Left ventricle myocardium inferior (tissue), 1 donor: ENCODE measurements at regions not wholly inside any gene's neighbourhood (a gene's known extent, or its start where the extent isn't known, plus 50 kb on each side); places are given as distances from the start of the nearest gene placed in this dataset.

Experiments used
- DNase-seq: peaks from one replicate; pipeline ENCODE4 v3.0.0-alpha.2; 2020
- H3K27ac ChIP-seq: fragments of 200-600 bp; replicated peaks from 2 replicates; pipeline ENCODE4 v1.8.0; 2021
- H3K27me3 ChIP-seq: fragments of 200-600 bp; 2 replicates; pipeline ENCODE4 v1.8.0; 2021; ENCODE audit warnings: low read depth
- H3K36me3 ChIP-seq: fragments of 200-600 bp; 2 replicates; pipeline ENCODE4 v1.8.0; 2021
- H3K4me1 ChIP-seq: fragments of 200-600 bp; 2 replicates; pipeline ENCODE4 v1.8.0; 2021
- H3K4me3 ChIP-seq: fragments of 200-600 bp; 2 replicates; pipeline ENCODE4 v1.8.0; 2021; ENCODE audit warnings: mild to moderate bottlenecking, moderate library complexity
- H3K9me3 ChIP-seq: fragments of 200-600 bp; replicated peaks from 2 replicates; pipeline ENCODE4 v1.8.0; 2021
- CTCF ChIP-seq: fragments of 200-600 bp; IDR thresholded peaks from 2 replicates; pipeline ENCODE4 v1.8.0; 2021; ENCODE audit warnings: antibody characterized with exemption, mild to moderate bottlenecking, borderline replicate concordance
- intact Hi-C: fragments of 100-400 bp; cut with micrococcal nuclease; formaldehyde crosslinking; loops from one replicate; pipeline ENCODE4 v1.11.0; 2022
- donor health status: DM: no; HTN: yes; CAD: no; lungs with severe emphysema.

GRCh38 chr3:30984855-30985749 is 90.6 kb upstream of the GADL1 start:
- H3K27ac ChIP-seq, result no peak overlapping the region
- H3K4me1 ChIP-seq, result peaks cover 9% of the 10 kb centered on the region
- H3K27me3 ChIP-seq, result peaks cover 4% of the 10 kb centered on the region

GRCh38 chr3:30986551-30986950 is 92.1 kb upstream of the GADL1 start:
- Histone ChIP-seq H3K36me3 (no peaks in the 10 kb centered on the region), H3K4me1 (peaks cover 9% of the 10 kb centered on the region), H3K27me3 (peaks cover 4% of the 10 kb centered on the region), H3K9me3 (no peaks in the 10 kb centered on the region), H3K4me3 (no peak overlapping the region), H3K27ac (no peak overlapping the region)
- intact Hi-C loops, result no loop called here
- no peak for TF ChIP-seq CTCF
- DNase-seq, result no peak

More at GRCh38 chr3:30984855-30985749, 90.6 kb upstream of the GADL1 start:
- H3K4me3 ChIP-seq, result no peak overlapping the region
- H3K9me3 ChIP-seq, result no peaks in the 10 kb centered on the region
- no peak for DNase-seq
- H3K36me3 ChIP-seq, result no peaks in the 10 kb centered on the region
- intact Hi-C loops, result no loop called here
- TF ChIP-seq CTCF, result no peak

- H3K27me3 ChIP-seq, result peaks cover 11% of the 10 kb centered on the region
- H3K36me3 ChIP-seq, result no peaks in the 10 kb centered on the region
- H3K4me1 ChIP-seq, result peaks cover 9% of the 10 kb centered on the region
- no peak overlapping the region for H3K4me3 ChIP-seq
- intact Hi-C loops, result no loop called here
- H3K9me3 ChIP-seq, result peaks cover 4% of the 10 kb centered on the region
- no peak for DNase-seq
- no peak overlapping the region for H3K27ac ChIP-seq
- TF ChIP-seq CTCF, result no peak
Observed at GRCh38 chr3:30988769-30989168, 94.3 kb upstream of the GADL1 start.

GRCh38 chr3:30989276-30990030 is 95.0 kb upstream of the GADL1 start:
- Histone ChIP-seq H3K27ac (no peak overlapping the region), H3K36me3 (no peaks in the 10 kb centered on the region), H3K4me3 (no peak overlapping the region), H3K4me1 (peaks cover 8% of the 10 kb centered on the region), H3K9me3 (peaks cover 10% of the 10 kb centered on the region), H3K27me3 (peaks cover 11% of the 10 kb centered on the region)
- no peak for TF ChIP-seq CTCF
- no peak for DNase-seq
- intact Hi-C loops, result no loop called here

GRCh38 chr3:30996467-30996866 is 102.0 kb upstream of the GADL1 start:
- DNase-seq, result no peak
- peaks cover 18% of the 10 kb centered on the region for H3K9me3 ChIP-seq
- no peak overlapping the region for H3K4me3 ChIP-seq
- TF ChIP-seq CTCF, result no peak
- H3K4me1 ChIP-seq, result no peaks in the 10 kb centered on the region
- H3K27ac ChIP-seq, result no peak overlapping the region
- H3K36me3 ChIP-seq, result no peaks in the 10 kb centered on the region
- intact Hi-C loops, result no loop called here
- H3K27me3 ChIP-seq, result peaks cover 7% of the 10 kb centered on the region
